GM23338 (cell line): ENCODE measurements at regions not wholly inside any gene's neighbourhood (a gene's known extent, or its start where the extent isn't known, plus 50 kb on each side); places are given as distances from the start of the nearest gene placed in this dataset.
A peak's percentile ranks its signal among the peaks of the same experiment; 100 is the strongest.

ENCODE experiments used
- ATAC-seq: fragments of 200-7000 bp; cut with Tn5 transposase; 3 replicates; pipeline ENCODE4 v1.9.1; 2020
- DNase-seq: peaks from one replicate; pipeline ENCODE4 v3.0.0-alpha.2; 2015; ENCODE audit warnings: low spot score
- H2AFZ ChIP-seq: fragments of 200-600 bp; sonication (generic); 2 replicates; pipeline ENCODE4 v1.8.0; 2016; ENCODE audit warnings: antibody characterized with exemption, mild to moderate bottlenecking, moderate library complexity
- H3F3A ChIP-seq: fragments of 200-600 bp; sonication (generic); replicated peaks from 2 replicates; pipeline ENCODE4 v1.8.0; 2017; ENCODE audit warnings: antibody characterized with exemption, mixed run types, low read depth
- H3K27ac ChIP-seq: fragments of 200-600 bp; sonication (generic); 2 replicates; pipeline ENCODE4 v1.6.1; 2016; ENCODE audit warnings: low read depth
- H3K27me3 ChIP-seq: fragments of 200-600 bp; sonication (generic); 2 replicates; pipeline ENCODE4 v1.8.0; 2016; ENCODE audit warnings: mild to moderate bottlenecking, mixed run types, moderate library complexity; ENCODE audit not compliant: insufficient read depth
- H3K36me3 ChIP-seq: fragments of 200-600 bp; sonication (generic); 2 replicates; pipeline ENCODE4 v1.8.0; 2016; ENCODE audit warnings: mild to moderate bottlenecking; ENCODE audit not compliant: insufficient read depth
- H3K4me1 ChIP-seq: fragments of 200-600 bp; sonication (generic); 2 replicates; pipeline ENCODE4 v1.8.0; 2016; ENCODE audit warnings: mild to moderate bottlenecking, moderate library complexity; ENCODE audit not compliant: insufficient read depth
- H3K4me2 ChIP-seq: fragments of 200-600 bp; sonication (generic); 2 replicates; pipeline ENCODE4 v1.7.1; 2017; ENCODE audit warnings: mixed run types
- H3K4me3 ChIP-seq: fragments of 200-600 bp; sonication (generic); 2 replicates; pipeline ENCODE4 v1.6.1; 2016; ENCODE audit warnings: mixed run types
- H3K79me2 ChIP-seq: fragments of 200-600 bp; sonication (generic); replicated peaks from 2 replicates; pipeline ENCODE4 v1.8.0; 2017; ENCODE audit warnings: mild to moderate bottlenecking; ENCODE audit not compliant: insufficient read depth
- H3K9me2 ChIP-seq: fragments of 200-600 bp; sonication (generic); 2 replicates; pipeline ENCODE4 v1.8.0; 2017; ENCODE audit not compliant: insufficient read depth
- H4K20me1 ChIP-seq: fragments of 200-600 bp; sonication (generic); replicated peaks from 2 replicates; pipeline ENCODE4 v1.8.0; 2017; ENCODE audit warnings: mild to moderate bottlenecking; ENCODE audit not compliant: insufficient read depth
- H3K27ac Mint-ChIP-seq: 2 replicates; pipeline ENCODE4 v1.8.0; 2020; ENCODE audit warnings: inconsistent platforms, mild to moderate bottlenecking, moderate library complexity, mixed read lengths
- H3K27me3 Mint-ChIP-seq: 3 replicates; pipeline ENCODE4 v1.8.0; 2022; ENCODE audit warnings: low read depth, mild to moderate bottlenecking, moderate library complexity, mixed read lengths, inconsistent platforms; ENCODE audit not compliant: insufficient read depth, poor library complexity
- H3K36me3 Mint-ChIP-seq: 3 replicates; pipeline ENCODE4 v1.8.0; 2021; ENCODE audit warnings: low read depth, mild to moderate bottlenecking, inconsistent platforms, moderate library complexity, mixed read lengths
- H3K4me1 Mint-ChIP-seq: 3 replicates; pipeline ENCODE4 v1.8.0; 2020; ENCODE audit warnings: mild to moderate bottlenecking, inconsistent platforms, mixed read lengths
- H3K4me3 Mint-ChIP-seq: 3 replicates; pipeline ENCODE4 v1.8.0; 2021; ENCODE audit warnings: moderate library complexity, mild to moderate bottlenecking, inconsistent platforms, mixed read lengths
- H3K9me3 Mint-ChIP-seq: 3 replicates; pipeline ENCODE4 v1.8.0; 2020; ENCODE audit warnings: moderate library complexity, mild to moderate bottlenecking, inconsistent platforms, mixed read lengths
- CREB1 ChIP-seq: fragments of 250-450 bp; sonication (Bioruptor Pico); IDR thresholded peaks from 2 replicates; pipeline ENCODE4 v1.5.0; 2020; ENCODE audit warnings: low read depth, mild to moderate bottlenecking, moderate library complexity
- EZH2 ChIP-seq: fragments of 200-600 bp; sonication (generic); IDR thresholded peaks from one replicate; pipeline ENCODE4 v1.8.0; 2017; ENCODE audit warnings: antibody characterized with exemption, mild to moderate bottlenecking, low read depth; ENCODE audit not compliant: unreplicated experiment
- EZH2phosphoT487 ChIP-seq: fragments of 200-600 bp; sonication (generic); IDR thresholded peaks from one replicate; pipeline ENCODE4 v1.8.1; 2018; ENCODE audit warnings: antibody characterized with exemption; ENCODE audit not compliant: unreplicated experiment
- JUNB ChIP-seq: IDR thresholded peaks from one replicate; pipeline ENCODE4 v1.6.1; 2016; ENCODE audit warnings: antibody characterized with exemption; ENCODE audit not compliant: unreplicated experiment
- NANOG ChIP-seq: IDR thresholded peaks from 2 replicates; pipeline ENCODE4 v1.6.1; 2016; ENCODE audit warnings: antibody characterized with exemption, borderline replicate concordance
- POLR2AphosphoS5 ChIP-seq: IDR thresholded peaks from 2 replicates; pipeline ENCODE4 v1.6.1; 2016; ENCODE audit warnings: antibody characterized with exemption, low read depth
- STAT1 ChIP-seq: IDR thresholded peaks from one replicate; pipeline ENCODE4 v1.6.1; 2016; ENCODE audit warnings: antibody characterized with exemption; ENCODE audit not compliant: unreplicated experiment
- ZNF114 ChIP-seq: fragments of 250-450 bp; sonication (Bioruptor Pico); IDR thresholded peaks from 2 replicates; pipeline ENCODE4 v1.5.0; 2020; ENCODE audit warnings: mild to moderate bottlenecking, moderate library complexity
- ZNF331 ChIP-seq: fragments of 250-450 bp; sonication (Bioruptor Pico); IDR thresholded peaks from 2 replicates; pipeline ENCODE4 v1.5.0; 2020; ENCODE audit warnings: low read depth, mild to moderate bottlenecking, moderate library complexity
- TF ChIP-seq, protein P1 (sequence below): fragments of 250-450 bp; sonication (Bioruptor Pico); IDR thresholded peaks from 2 replicates; pipeline ENCODE4 v1.5.0; 2020; ENCODE audit warnings: mild to moderate bottlenecking, moderate library complexity
- TF ChIP-seq, protein P2 (sequence below), 2 experiments: fragments of 200-600 bp in 1 of 2; sonication (generic) in 1 of 2; conservative IDR thresholded peaks; 2 replicates each; pipeline versions ENCODE4 v1.5.1 to v1.6.1; 2016 to 2017; ENCODE audit warnings: antibody characterized with exemption in 2 of 2, low read depth in 2 of 2, mild to moderate bottlenecking in 2 of 2, moderate library complexity in 1 of 2
- TF ChIP-seq, protein P3 (sequence below): IDR thresholded peaks from 2 replicates; pipeline ENCODE4 v1.6.1; 2016; ENCODE audit warnings: antibody characterized with exemption
- TF ChIP-seq, protein P4 (sequence below): IDR thresholded peaks from one replicate; pipeline ENCODE4 v1.6.1; 2018; ENCODE audit warnings: antibody characterized with exemption; ENCODE audit not compliant: unreplicated experiment

DNA sequence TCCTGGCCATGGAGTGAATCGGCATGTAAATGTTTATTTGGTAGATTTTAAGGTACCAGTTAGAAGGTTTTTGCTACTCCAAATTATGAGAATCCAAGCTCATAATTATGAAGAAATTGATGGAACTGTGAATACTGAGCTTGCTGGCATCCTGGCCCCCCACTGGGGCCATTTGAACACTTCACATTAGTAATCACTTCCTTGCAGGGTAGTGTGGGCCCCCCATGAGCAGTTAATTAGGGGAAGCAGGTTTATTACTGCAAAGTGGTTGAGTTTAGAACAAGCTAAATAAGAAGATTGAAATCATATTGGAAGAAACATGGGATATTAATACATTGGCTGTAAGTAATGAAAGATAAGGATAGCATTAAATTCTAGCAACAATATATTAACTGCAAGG is 86.7 kb downstream of the S1PR1 start (continued):
- TF ChIP-seq, protein P1, sequence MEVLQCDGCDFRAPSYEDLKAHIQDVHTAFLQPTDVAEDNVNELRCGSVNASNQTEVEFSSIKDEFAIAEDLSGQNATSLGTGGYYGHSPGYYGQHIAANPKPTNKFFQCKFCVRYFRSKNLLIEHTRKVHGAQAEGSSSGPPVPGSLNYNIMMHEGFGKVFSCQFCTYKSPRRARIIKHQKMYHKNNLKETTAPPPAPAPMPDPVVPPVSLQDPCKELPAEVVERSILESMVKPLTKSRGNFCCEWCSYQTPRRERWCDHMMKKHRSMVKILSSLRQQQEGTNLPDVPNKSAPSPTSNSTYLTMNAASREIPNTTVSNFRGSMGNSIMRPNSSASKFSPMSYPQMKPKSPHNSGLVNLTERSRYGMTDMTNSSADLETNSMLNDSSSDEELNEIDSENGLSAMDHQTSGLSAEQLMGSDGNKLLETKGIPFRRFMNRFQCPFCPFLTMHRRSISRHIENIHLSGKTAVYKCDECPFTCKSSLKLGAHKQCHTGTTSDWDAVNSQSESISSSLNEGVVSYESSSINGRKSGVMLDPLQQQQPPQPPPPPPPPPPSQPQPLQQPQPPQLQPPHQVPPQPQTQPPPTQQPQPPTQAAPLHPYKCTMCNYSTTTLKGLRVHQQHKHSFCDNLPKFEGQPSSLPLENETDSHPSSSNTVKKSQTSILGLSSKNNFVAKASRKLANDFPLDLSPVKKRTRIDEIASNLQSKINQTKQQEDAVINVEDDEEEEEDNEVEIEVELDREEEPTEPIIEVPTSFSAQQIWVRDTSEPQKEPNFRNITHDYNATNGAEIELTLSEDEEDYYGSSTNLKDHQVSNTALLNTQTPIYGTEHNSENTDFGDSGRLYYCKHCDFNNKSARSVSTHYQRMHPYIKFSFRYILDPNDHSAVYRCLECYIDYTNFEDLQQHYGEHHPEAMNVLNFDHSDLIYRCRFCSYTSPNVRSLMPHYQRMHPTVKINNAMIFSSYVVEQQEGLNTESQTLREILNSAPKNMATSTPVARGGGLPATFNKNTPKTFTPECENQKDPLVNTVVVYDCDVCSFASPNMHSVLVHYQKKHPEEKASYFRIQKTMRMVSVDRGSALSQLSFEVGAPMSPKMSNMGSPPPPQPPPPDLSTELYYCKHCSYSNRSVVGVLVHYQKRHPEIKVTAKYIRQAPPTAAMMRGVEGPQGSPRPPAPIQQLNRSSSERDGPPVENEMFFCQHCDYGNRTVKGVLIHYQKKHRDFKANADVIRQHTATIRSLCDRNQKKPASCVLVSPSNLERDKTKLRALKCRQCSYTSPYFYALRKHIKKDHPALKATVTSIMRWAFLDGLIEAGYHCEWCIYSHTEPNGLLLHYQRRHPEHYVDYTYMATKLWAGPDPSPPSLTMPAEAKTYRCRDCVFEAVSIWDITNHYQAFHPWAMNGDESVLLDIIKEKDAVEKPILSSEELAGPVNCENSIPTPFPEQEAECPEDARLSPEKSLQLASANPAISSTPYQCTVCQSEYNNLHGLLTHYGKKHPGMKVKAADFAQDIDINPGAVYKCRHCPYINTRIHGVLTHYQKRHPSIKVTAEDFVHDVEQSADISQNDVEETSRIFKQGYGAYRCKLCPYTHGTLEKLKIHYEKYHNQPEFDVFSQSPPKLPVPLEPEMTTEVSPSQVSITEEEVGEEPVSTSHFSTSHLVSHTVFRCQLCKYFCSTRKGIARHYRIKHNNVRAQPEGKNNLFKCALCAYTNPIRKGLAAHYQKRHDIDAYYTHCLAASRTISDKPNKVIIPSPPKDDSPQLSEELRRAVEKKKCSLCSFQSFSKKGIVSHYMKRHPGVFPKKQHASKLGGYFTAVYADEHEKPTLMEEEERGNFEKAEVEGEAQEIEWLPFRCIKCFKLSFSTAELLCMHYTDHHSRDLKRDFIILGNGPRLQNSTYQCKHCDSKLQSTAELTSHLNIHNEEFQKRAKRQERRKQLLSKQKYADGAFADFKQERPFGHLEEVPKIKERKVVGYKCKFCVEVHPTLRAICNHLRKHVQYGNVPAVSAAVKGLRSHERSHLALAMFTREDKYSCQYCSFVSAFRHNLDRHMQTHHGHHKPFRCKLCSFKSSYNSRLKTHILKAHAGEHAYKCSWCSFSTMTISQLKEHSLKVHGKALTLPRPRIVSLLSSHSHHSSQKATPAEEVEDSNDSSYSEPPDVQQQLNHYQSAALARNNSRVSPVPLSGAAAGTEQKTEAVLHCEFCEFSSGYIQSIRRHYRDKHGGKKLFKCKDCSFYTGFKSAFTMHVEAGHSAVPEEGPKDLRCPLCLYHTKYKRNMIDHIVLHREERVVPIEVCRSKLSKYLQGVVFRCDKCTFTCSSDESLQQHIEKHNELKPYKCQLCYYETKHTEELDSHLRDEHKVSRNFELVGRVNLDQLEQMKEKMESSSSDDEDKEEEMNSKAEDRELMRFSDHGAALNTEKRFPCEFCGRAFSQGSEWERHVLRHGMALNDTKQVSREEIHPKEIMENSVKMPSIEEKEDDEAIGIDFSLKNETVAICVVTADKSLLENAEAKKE: no peak
- no peak for TF ChIP-seq NANOG
- TF ChIP-seq POLR2AphosphoS5: no peak
- no peak for TF ChIP-seq EZH2phosphoT487
- TF ChIP-seq ZNF114: no peak

DNA sequence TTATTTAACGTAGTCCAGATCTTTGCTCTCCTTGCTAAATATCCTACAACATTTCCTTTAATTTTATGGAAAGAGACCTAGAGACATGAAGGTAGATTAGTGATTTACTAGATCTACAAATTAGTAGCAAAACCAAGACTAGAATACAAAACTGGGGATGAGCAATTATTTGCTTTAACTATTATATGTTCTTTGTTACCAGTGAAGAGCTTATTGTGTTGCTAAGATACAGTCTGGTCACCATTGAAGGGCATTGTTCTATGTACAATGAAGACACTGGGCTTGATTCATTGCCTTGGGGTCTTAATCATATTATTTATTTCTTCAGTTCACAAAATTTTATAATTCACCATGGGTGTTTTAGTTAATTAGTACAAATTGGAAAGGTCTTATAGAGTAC is 88.3 kb downstream of the S1PR1 start:
- Mint-ChIP-seq H3K4me3 (no peak overlapping the region), H3K27ac (no peak overlapping the region), H3K4me1 (peaks cover 15% of the 10 kb centered on the region), H3K27me3 (peaks cover 3% of the 10 kb centered on the region), H3K36me3 (no peaks in the 10 kb centered on the region), H3K9me3 (no peaks in the 10 kb centered on the region)
- Histone ChIP-seq H2AFZ (peak overlapping the region; percentile 19; the same call in 1 of the 2 replicates), H3K27me3 (no peaks in the 10 kb centered on the region), H4K20me1 (no peaks in the 10 kb centered on the region), H3K4me3 (no peak overlapping the region), H3K27ac (no peak overlapping the region), H3K36me3 (no peaks in the 10 kb centered on the region), H3K9me2 (no peaks in the 10 kb centered on the region), H3F3A (no peaks in the 10 kb centered on the region), H3K79me2 (no peaks in the 10 kb centered on the region), H3K4me2 (no peak overlapping the region), H3K4me1 (0 out of 2 replicates have a peak, but pooled peaks cover 5% of the 10 kb centered on the region)
- DNase-seq: no peak
- ATAC-seq: no peak
- TF ChIP-seq, protein P2, sequence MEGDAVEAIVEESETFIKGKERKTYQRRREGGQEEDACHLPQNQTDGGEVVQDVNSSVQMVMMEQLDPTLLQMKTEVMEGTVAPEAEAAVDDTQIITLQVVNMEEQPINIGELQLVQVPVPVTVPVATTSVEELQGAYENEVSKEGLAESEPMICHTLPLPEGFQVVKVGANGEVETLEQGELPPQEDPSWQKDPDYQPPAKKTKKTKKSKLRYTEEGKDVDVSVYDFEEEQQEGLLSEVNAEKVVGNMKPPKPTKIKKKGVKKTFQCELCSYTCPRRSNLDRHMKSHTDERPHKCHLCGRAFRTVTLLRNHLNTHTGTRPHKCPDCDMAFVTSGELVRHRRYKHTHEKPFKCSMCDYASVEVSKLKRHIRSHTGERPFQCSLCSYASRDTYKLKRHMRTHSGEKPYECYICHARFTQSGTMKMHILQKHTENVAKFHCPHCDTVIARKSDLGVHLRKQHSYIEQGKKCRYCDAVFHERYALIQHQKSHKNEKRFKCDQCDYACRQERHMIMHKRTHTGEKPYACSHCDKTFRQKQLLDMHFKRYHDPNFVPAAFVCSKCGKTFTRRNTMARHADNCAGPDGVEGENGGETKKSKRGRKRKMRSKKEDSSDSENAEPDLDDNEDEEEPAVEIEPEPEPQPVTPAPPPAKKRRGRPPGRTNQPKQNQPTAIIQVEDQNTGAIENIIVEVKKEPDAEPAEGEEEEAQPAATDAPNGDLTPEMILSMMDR (conservative IDR thresholded peaks at IDR 0.05; ENCODE audit: low read depth in 2 of 2): no peak
- TF ChIP-seq ZNF331 (CRISPR knock-in tag) (no peak), EZH2phosphoT487 (no peak), JUNB (no peak), ZNF114 (no peak), NANOG (no peak), STAT1 (no peak), POLR2AphosphoS5 (no peak), EZH2 (no peak), CREB1 (no peak)
- TF ChIP-seq, protein P3, sequence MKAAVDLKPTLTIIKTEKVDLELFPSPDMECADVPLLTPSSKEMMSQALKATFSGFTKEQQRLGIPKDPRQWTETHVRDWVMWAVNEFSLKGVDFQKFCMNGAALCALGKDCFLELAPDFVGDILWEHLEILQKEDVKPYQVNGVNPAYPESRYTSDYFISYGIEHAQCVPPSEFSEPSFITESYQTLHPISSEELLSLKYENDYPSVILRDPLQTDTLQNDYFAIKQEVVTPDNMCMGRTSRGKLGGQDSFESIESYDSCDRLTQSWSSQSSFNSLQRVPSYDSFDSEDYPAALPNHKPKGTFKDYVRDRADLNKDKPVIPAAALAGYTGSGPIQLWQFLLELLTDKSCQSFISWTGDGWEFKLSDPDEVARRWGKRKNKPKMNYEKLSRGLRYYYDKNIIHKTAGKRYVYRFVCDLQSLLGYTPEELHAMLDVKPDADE: no peak
- TF ChIP-seq, protein P4, sequence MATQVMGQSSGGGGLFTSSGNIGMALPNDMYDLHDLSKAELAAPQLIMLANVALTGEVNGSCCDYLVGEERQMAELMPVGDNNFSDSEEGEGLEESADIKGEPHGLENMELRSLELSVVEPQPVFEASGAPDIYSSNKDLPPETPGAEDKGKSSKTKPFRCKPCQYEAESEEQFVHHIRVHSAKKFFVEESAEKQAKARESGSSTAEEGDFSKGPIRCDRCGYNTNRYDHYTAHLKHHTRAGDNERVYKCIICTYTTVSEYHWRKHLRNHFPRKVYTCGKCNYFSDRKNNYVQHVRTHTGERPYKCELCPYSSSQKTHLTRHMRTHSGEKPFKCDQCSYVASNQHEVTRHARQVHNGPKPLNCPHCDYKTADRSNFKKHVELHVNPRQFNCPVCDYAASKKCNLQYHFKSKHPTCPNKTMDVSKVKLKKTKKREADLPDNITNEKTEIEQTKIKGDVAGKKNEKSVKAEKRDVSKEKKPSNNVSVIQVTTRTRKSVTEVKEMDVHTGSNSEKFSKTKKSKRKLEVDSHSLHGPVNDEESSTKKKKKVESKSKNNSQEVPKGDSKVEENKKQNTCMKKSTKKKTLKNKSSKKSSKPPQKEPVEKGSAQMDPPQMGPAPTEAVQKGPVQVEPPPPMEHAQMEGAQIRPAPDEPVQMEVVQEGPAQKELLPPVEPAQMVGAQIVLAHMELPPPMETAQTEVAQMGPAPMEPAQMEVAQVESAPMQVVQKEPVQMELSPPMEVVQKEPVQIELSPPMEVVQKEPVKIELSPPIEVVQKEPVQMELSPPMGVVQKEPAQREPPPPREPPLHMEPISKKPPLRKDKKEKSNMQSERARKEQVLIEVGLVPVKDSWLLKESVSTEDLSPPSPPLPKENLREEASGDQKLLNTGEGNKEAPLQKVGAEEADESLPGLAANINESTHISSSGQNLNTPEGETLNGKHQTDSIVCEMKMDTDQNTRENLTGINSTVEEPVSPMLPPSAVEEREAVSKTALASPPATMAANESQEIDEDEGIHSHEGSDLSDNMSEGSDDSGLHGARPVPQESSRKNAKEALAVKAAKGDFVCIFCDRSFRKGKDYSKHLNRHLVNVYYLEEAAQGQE: no peak
